GM12878 (cell line): ENCODE measurements at regions not wholly inside any gene's neighbourhood (a gene's known extent, or its start where the extent isn't known, plus 50 kb on each side); places are given as distances from the start of the nearest gene placed in this dataset.

Source experiments
- ATAC-seq: fragments of 200-7000 bp; cut with Tn5 transposase; 3 replicates; pipeline ENCODE4 v1.9.1; 2020; ENCODE audit warnings: mild to moderate bottlenecking, moderate library complexity
- BruUV-seq: library from RNA; stranded (reverse); fragments of 400-500 nt; replicated peaks from 2 replicates; lab custom pipeline; 2021; lab: Mats Ljungman, UMichigan
- CTCF ChIA-PET: fragments of 300-600 bp; sonication (Branson Sonifier 250); formaldehyde crosslinking; extraction: SDS; loops from one replicate; lab custom pipeline; 2021; ENCODE audit warnings: inconsistent platforms; lab: Yijun Ruan, JAX
- POLR2A ChIA-PET: fragments of 350-600 bp; formaldehyde crosslinking; extraction: SDS; loops from one replicate; lab custom pipeline; 2021; ENCODE audit warnings: inconsistent platforms; lab: Charles Lee
- RAD21 ChIA-PET: fragments of 300-600 bp; sonication (Branson Sonifier 250); formaldehyde crosslinking; loops from one replicate; lab custom pipeline; 2023; ENCODE audit warnings: antibody characterized with exemption; ENCODE audit not compliant: unreplicated experiment; lab: Charles Lee
- SMC1A ChIA-PET: fragments of 300-600 bp; sonication (Branson Sonifier 250); formaldehyde crosslinking; loops from one replicate; lab custom pipeline; 2023; ENCODE audit not compliant: unreplicated experiment, uncharacterized antibody; lab: Charles Lee
- DNase-seq: peaks from one replicate; pipeline ENCODE4 v3.0.0-alpha.2; 2011; ENCODE audit warnings: low read depth, low spot score
- FAIRE-seq: peaks from 3 replicates; lab custom pipeline; 2011; peaks lifted over from hg19 to GRCh38; lab: Jason Lieb, UNC
- H2AFZ ChIP-seq: 2 replicates; pipeline ENCODE4 v1.6.0; 2011; ENCODE audit warnings: low read depth, low read length, control low read depth; ENCODE audit not compliant: control insufficient read depth
- H3K27ac ChIP-seq: 2 replicates; pipeline ENCODE4 v1.5.1; 2011; ENCODE audit warnings: control low read depth; ENCODE audit not compliant: control insufficient read depth, insufficient read depth
- H3K27me3 ChIP-seq, 2 experiments: replicated peaks in 1 of 2; 2 replicates each; pipeline versions ENCODE4 v1.6.0 to v1.6.1; 2011; ENCODE audit warnings: low read length in 1 of 2; ENCODE audit not compliant: control insufficient read depth in 2 of 2, insufficient read depth in 2 of 2
- H3K36me3 ChIP-seq, 2 experiments: 2 replicates each; pipeline ENCODE4 v1.5.1; 2011; ENCODE audit warnings: low read length in 1 of 2; ENCODE audit not compliant: control insufficient read depth in 2 of 2, insufficient read depth in 2 of 2
- H3K4me1 ChIP-seq: 2 replicates; pipeline ENCODE4 v1.6.1; 2011; ENCODE audit warnings: mild to moderate bottlenecking, low read length, moderate library complexity, mixed read lengths; ENCODE audit not compliant: control insufficient read depth, insufficient read depth
- H3K4me2 ChIP-seq: 2 replicates; pipeline ENCODE4 v1.6.0; 2011; ENCODE audit warnings: control low read depth; ENCODE audit not compliant: control insufficient read depth, insufficient read depth
- H3K4me3 ChIP-seq: fragments of 200-600 bp; sonication (generic); 2 replicates; pipeline ENCODE4 v1.5.1; 2016
- H3K79me2 ChIP-seq: 2 replicates; pipeline ENCODE4 v1.6.0; 2011; ENCODE audit warnings: low read length; ENCODE audit not compliant: control insufficient read depth, insufficient read depth
- H3K9ac ChIP-seq: 2 replicates; pipeline ENCODE4 v1.8.0; 2011; ENCODE audit warnings: low read length, control low read depth, mixed read lengths; ENCODE audit not compliant: control insufficient read depth, insufficient read depth
- H3K9me3 ChIP-seq: replicated peaks from 3 replicates; pipeline ENCODE4 v1.5.1; 2011; ENCODE audit warnings: mild to moderate bottlenecking, low read length; ENCODE audit not compliant: control insufficient read depth, insufficient read depth
- H4K20me1 ChIP-seq: 2 replicates; pipeline ENCODE4 v1.6.0; 2011; ENCODE audit not compliant: control insufficient read depth, insufficient read depth
- BRCA1 ChIP-seq: IDR thresholded peaks from 2 replicates; pipeline ENCODE4 v1.6.1; 2011; ENCODE audit warnings: low read depth, low read length, improper control_type of control experiment
- CHD1 ChIP-seq: IDR thresholded peaks from 2 replicates; pipeline ENCODE4 v1.6.1; 2012; ENCODE audit warnings: low read depth, low read length, improper control_type of control experiment
- DPF2 ChIP-seq: fragments of 450-650 bp; IDR thresholded peaks from 2 replicates; pipeline ENCODE4 v1.6.1; 2017; ENCODE audit warnings: mild to moderate bottlenecking
- E2F4 ChIP-seq: IDR thresholded peaks from 2 replicates; pipeline ENCODE4 v1.6.1; 2012; ENCODE audit warnings: low read depth, low read length, improper control_type of control experiment
- NFYB ChIP-seq: IDR thresholded peaks from 2 replicates; pipeline ENCODE4 v1.6.1; 2011; ENCODE audit warnings: low read depth, mild to moderate bottlenecking, low read length, improper control_type of control experiment, moderate library complexity; ENCODE audit not compliant: insufficient read depth
- RAD21 ChIP-seq: IDR thresholded peaks from 2 replicates; pipeline ENCODE4 v1.6.1; 2011; ENCODE audit warnings: mild to moderate bottlenecking, low read depth, low read length, moderate library complexity; ENCODE audit not compliant: insufficient read depth
- SMARCA5 ChIP-seq: fragments of 450-650 bp; IDR thresholded peaks from 2 replicates; pipeline ENCODE4 v1.6.1; 2017; ENCODE audit warnings: mild to moderate bottlenecking
- ZBTB40 ChIP-seq: fragments of 450-650 bp; IDR thresholded peaks from 2 replicates; pipeline ENCODE4 v1.6.1; 2016; ENCODE audit warnings: mild to moderate bottlenecking, moderate library complexity, borderline replicate concordance
- ZNF24 ChIP-seq: fragments of 450-650 bp; IDR thresholded peaks from 2 replicates; pipeline ENCODE4 v1.6.1; 2017; ENCODE audit warnings: antibody characterized with exemption, mild to moderate bottlenecking
- WGBS: methylation state at CpG from one replicate; pipeline ENCODE4 v1.1.6; 2016; ENCODE audit warnings: low lambda C conversion rate; ENCODE audit not compliant: insufficient replicate concordance, insufficient coverage; ENCODE audit errors: missing lambda C conversion rate; 5-methylcytosine and 5-hydroxymethylcytosine counted together
- in situ Hi-C: fragments of 300-500 bp; cut with MboI; formaldehyde crosslinking; loops from 9 replicates; pipeline ENCODE4 v1.14.3; 2018; ENCODE audit warnings: mixed read lengths
- intact Hi-C: fragments of 100-400 bp; cut with micrococcal nuclease; formaldehyde crosslinking; loops from one replicate; pipeline ENCODE4 v1.14.2; 2022; ENCODE audit not compliant: unreplicated experiment

DNA sequence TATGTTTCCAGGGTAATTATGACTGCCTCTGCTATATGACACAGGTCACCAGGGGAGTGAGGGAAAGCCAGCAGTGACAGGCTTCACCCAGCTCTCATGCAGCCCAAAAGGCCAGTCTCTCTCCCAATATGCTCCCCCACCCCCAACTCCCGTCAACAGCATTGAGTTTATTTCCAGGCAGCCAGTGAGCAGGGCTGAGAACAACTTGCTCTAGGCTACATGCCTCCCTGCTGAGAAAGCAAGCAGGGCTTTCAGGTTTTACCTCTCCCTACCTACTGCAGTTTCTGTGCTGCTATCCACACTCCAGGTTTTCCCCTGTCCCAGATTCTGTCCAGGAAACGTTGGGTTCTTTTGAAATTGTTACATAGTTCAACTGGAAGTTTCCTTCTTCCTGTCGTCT, 291.4 kb downstream of the PABPC4L start:
- CTCF ChIA-PET = no interaction called here
- no TSS peak for BruUV-seq

More for the DNA sequence above, 291.4 kb downstream of the PABPC4L start:
- Histone ChIP-seq H3K4me1 (no peaks in the 10 kb centered on the region), H3K79me2 (no peaks in the 10 kb centered on the region), H3K27me3 (no peaks in the 10 kb centered on the region), H3K4me2 (no peak overlapping the region), H3K36me3 (no peaks in the 10 kb centered on the region), H3K9ac (no peak overlapping the region), H3K27ac (no peak overlapping the region)
- DNase-seq = no peak
- intact Hi-C loops = no loop called here
- TF ChIP-seq E2F4 (no peak), NFYB (no peak), ZNF24 (no peak), SMARCA5 (no peak), ZBTB40 (no peak), BRCA1 (no peak), RAD21 (no peak), CHD1 (no peak), DPF2 (no peak)
- TF ChIP-seq, all 136 proteins: peak for 0
- ChIA-PET SMC1A (no interaction called here), POLR2A (no interaction called here), RAD21 (no interaction called here)
- 2% methylated on average over 3 of the region's 3 CpGs for WGBS
- H4K20me1 ChIP-seq = no peaks in the 10 kb centered on the region
- ATAC-seq (no peak), FAIRE-seq (no peak)
- in situ Hi-C loops = no loop called here
- H2AFZ ChIP-seq = no peak overlapping the region
- H3K4me3 ChIP-seq = no peak overlapping the region
- no peaks in the 10 kb centered on the region for H3K9me3 ChIP-seq
